Common myeloid progenitor, CD34-positive (primary cell): ENCODE measurements at regions not wholly inside any gene's neighbourhood (a gene's known extent, or its start where the extent isn't known, plus 50 kb on each side); places are given as distances from the start of the nearest gene placed in this dataset.

Experiments
- CTCF ChIA-PET: fragments of 350-600 bp; sonication (Branson Sonifier 250); formaldehyde crosslinking; loops from one replicate; lab custom pipeline; 2021; ENCODE audit warnings: antibody characterized with exemption; lab: Charles Lee
- POLR2A ChIA-PET: fragments of 350-600 bp; sonication (Branson Sonifier 250); formaldehyde crosslinking; loops from one replicate; lab custom pipeline; 2021; ENCODE audit warnings: antibody characterized with exemption; lab: Charles Lee
- DNase-seq, 3 donors: peaks; one replicate each; pipeline versions ENCODE4 v3.0.0 to v3.0.0-alpha.2; 2013
- H3K27ac ChIP-seq, 2 experiments: 1 replicate in 1 of 2; 2 replicates in 1 of 2; pipeline ENCODE4 v1.7.0; 2013; ENCODE audit warnings: inconsistent platforms in 2 of 2, low read length in 2 of 2, mild to moderate bottlenecking in 2 of 2, low read depth in 1 of 2, moderate library complexity in 1 of 2; ENCODE audit not compliant: severe bottlenecking in 2 of 2, insufficient read depth in 1 of 2, poor library complexity in 1 of 2
- H3K27me3 ChIP-seq, 5 experiments: replicated peaks in 2 of 5; 1 replicate in 3 of 5; 2 replicates in 2 of 5; pipeline versions ENCODE4 v1.6.1 to v1.7.0; 2013; ENCODE audit warnings: low read length in 4 of 5, mild to moderate bottlenecking in 2 of 5, moderate library complexity in 2 of 5, inconsistent platforms in 1 of 5; ENCODE audit not compliant: insufficient read depth in 5 of 5, control insufficient read depth in 4 of 5
- H3K36me3 ChIP-seq, 4 experiments: 1 replicate in 2 of 4; 2 replicates in 2 of 4; pipeline versions ENCODE4 v1.6.1 to v1.7.0; 2013; ENCODE audit warnings: low read length in 3 of 4, control low read depth in 1 of 4, mild to moderate bottlenecking in 1 of 4; ENCODE audit not compliant: control insufficient read depth in 4 of 4, insufficient read depth in 4 of 4
- H3K4me1 ChIP-seq, 4 experiments: 1 replicate in 3 of 4; 2 replicates in 1 of 4; pipeline versions ENCODE4 v1.6.1 to v1.7.1; 2013; ENCODE audit warnings: low read length in 3 of 4, mild to moderate bottlenecking in 3 of 4, control low read depth in 1 of 4, inconsistent platforms in 1 of 4, moderate library complexity in 1 of 4; ENCODE audit not compliant: control insufficient read depth in 4 of 4, insufficient read depth in 4 of 4; ENCODE audit errors: control extremely low read depth in 1 of 4
- H3K4me3 ChIP-seq, 7 experiments: 1 replicate in 4 of 7; 2 replicates in 3 of 7; pipeline versions ENCODE4 v1.5.1 to v1.7.0; 2013; ENCODE audit warnings: mild to moderate bottlenecking in 7 of 7, low read length in 6 of 7, moderate library complexity in 6 of 7, inconsistent platforms in 2 of 7, low read depth in 2 of 7, control low read depth in 1 of 7; ENCODE audit not compliant: insufficient read depth in 4 of 7, control insufficient read depth in 1 of 7; ENCODE audit errors: extremely low read depth in 1 of 7
- H3K9me3 ChIP-seq, 5 experiments: 1 replicate in 4 of 5; 2 replicates in 1 of 5; pipeline versions ENCODE4 v1.6.1 to v1.7.1; 2013; ENCODE audit warnings: low read length in 4 of 5, mild to moderate bottlenecking in 2 of 5, inconsistent platforms in 1 of 5, low read depth in 1 of 5, moderate library complexity in 1 of 5; ENCODE audit not compliant: control insufficient read depth in 4 of 5, insufficient read depth in 2 of 5; ENCODE audit errors: control extremely low read depth in 1 of 5
- WGBS: methylation state at CpG from one replicate; pipeline ENCODE4 v1.1.5; 2013; ENCODE audit not compliant: insufficient coverage; 5-methylcytosine and 5-hydroxymethylcytosine counted together

DNA sequence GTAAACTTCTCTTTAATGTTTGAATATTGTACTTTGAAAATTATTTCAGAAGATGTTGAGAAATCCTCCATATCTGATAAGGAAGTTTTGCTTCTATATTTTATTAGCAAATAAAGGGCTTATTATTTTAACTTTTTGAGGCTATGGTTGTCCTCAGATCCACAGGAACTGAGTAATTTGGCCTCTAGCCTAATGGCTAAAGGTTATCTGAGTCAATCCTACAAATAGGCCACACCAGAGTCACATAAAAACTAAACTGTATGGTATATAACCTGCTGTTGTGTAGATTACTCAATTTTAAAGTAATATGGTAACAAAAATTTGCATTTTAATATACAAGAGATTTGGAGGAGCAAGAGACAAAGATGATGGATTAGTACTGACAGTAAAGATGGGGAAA is 549.2 kb upstream of the GRAMD2B start:
- CTCF ChIA-PET, result no interaction called here
- no peak for DNase-seq
- POLR2A ChIA-PET, result no interaction called here
- no peaks in the 10 kb centered on the region for H3K4me1 ChIP-seq
- H3K27ac ChIP-seq, result no peak overlapping the region
- H3K4me3 ChIP-seq, result no peak overlapping the region
- no peaks in the 10 kb centered on the region for H3K9me3 ChIP-seq
- no peaks in the 10 kb centered on the region for H3K36me3 ChIP-seq
- H3K27me3 ChIP-seq, result no peaks in the 10 kb centered on the region

GRCh38 chr5:125874717-125875116 is 548.5 kb upstream of the GRAMD2B start:
- Histone ChIP-seq H3K27ac (no peak overlapping the region), H3K27me3 (no peaks in the 10 kb centered on the region), H3K9me3 (no peaks in the 10 kb centered on the region), H3K4me3 (no peak overlapping the region), H3K36me3 (no peaks in the 10 kb centered on the region), H3K4me1 (no peaks in the 10 kb centered on the region)
- 33% methylated on average over 1 of the region's 4 CpGs for WGBS
- POLR2A ChIA-PET, result no interaction called here
- no peak for DNase-seq
- CTCF ChIA-PET, result no interaction called here

DNA sequence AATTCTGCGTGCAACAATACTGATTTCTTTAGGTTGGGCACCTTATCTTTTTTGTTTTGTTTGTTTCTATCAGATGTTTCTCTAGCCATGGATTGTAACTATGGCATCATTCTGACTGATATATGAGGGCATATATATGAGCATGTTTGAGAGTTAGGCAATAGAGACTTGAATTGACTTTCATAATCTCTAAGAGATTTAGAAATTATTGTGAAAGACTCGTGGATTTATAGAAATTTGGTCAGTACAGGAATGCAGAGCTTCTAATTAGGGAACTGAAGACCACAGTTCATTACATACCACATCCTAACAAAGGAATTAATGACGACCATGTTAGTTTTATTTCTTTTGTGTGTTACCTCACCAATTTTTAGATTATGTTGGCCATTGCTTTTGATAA is 546.0 kb upstream of the GRAMD2B start:
- Histone ChIP-seq H3K4me3 (no peak overlapping the region), H3K9me3 (no peaks in the 10 kb centered on the region), H3K4me1 (no peaks in the 10 kb centered on the region), H3K27me3 (no peaks in the 10 kb centered on the region), H3K36me3 (no peaks in the 10 kb centered on the region), H3K27ac (no peak overlapping the region)
- POLR2A ChIA-PET, result no interaction called here
- CTCF ChIA-PET, result no interaction called here
- no CpG with 5 or more reads among the region's 3 CpGs for WGBS
- no peak for DNase-seq

DNA sequence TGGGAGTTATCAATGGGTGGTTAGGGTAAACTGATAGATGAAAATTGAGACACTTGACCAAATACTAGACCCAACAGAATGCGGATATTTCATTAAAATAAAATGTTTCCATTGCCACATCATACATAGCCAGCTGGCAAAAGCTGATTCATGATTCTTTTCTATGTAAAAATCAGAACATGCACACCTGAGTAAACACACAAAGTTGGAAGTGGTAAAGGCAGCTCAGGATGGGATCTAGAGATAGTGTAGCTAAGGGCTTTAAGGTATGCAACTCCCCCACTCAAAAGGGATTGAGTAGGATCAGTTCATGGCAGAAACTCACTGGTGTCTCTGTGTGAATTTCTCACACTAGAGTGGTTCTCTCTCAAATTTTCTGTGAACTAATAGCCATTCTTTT is 541.1 kb upstream of the GRAMD2B start:
- no peaks in the 10 kb centered on the region for H3K4me1 ChIP-seq
- H3K4me3 ChIP-seq, result no peak overlapping the region
- no CpG with 5 or more reads among the region's 1 CpG for WGBS
- H3K36me3 ChIP-seq, result no peaks in the 10 kb centered on the region
- H3K27me3 ChIP-seq, result no peaks in the 10 kb centered on the region
- H3K27ac ChIP-seq, result no peak overlapping the region
- CTCF ChIA-PET, result no interaction called here
- DNase-seq, result no peak
- H3K9me3 ChIP-seq, result no peaks in the 10 kb centered on the region
- POLR2A ChIA-PET, result no interaction called here

DNA sequence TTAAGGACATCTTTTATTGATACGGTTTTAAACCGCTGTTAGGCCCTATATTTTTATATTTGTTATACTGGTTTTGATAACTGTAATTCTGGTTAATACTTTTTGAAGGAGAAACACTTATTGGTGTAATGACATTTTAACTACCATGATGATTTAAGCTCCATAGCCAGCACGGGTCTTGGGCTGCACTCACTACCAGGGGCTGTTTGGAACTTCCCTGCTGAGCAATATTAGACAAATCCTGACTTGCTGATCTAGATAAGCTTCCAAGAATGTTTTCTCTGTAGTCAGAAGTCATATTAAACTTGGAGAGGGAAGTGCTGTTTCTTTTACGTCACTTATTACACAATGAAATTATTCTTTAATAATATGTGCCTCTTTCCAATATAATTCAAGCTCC is 540.0 kb upstream of the GRAMD2B start:
- Histone ChIP-seq H3K9me3 (no peaks in the 10 kb centered on the region), H3K27ac (no peak overlapping the region), H3K36me3 (no peaks in the 10 kb centered on the region), H3K4me1 (no peaks in the 10 kb centered on the region), H3K4me3 (no peak overlapping the region), H3K27me3 (no peaks in the 10 kb centered on the region)
- CTCF ChIA-PET, result no interaction called here
- POLR2A ChIA-PET, result no interaction called here
- DNase-seq, result no peak
- WGBS, result 20% methylated on average over 1 of the region's 4 CpGs

DNA sequence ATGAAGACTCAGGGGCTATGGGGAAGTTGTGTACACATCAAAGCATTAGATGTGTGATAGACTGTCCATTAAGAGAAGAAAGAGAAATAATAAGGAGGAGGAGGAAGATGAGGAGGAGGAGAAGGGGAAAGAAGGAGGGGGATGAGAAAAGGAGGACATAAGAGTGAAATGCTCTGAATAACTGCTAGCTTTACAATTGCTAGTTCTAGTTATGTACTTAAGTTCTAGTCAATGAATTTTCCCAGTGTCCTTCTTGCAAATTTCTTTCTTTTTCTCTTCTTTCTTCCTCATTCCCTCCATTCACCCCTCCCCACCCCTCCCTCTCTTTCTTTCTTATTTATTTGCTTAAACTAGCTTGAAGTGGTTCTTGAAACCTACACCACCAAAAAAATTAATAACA is 534.9 kb upstream of the GRAMD2B start:
- Histone ChIP-seq H3K9me3 (peaks cover 0 to 1% (median 0%) of the 10 kb centered on the region in 5 experiments), H3K36me3 (no peaks in the 10 kb centered on the region), H3K27me3 (no peaks in the 10 kb centered on the region), H3K27ac (no peak overlapping the region), H3K4me3 (no peak overlapping the region), H3K4me1 (no peaks in the 10 kb centered on the region)
- no peak for DNase-seq
- ChIA-PET POLR2A (no interaction called here), CTCF (no interaction called here)

GRCh38 chr5:125890511-125890931 is 532.7 kb upstream of the GRAMD2B start:
- no peak for DNase-seq
- CTCF ChIA-PET, result no interaction called here
- no peaks in the 10 kb centered on the region for H3K4me1 ChIP-seq
- H3K4me3 ChIP-seq, result no peak overlapping the region
- POLR2A ChIA-PET, result no interaction called here
- H3K9me3 ChIP-seq, result peaks cover 0 to 1% (median 0%) of the 10 kb centered on the region in 5 experiments
- H3K27me3 ChIP-seq, result no peaks in the 10 kb centered on the region
- no peaks in the 10 kb centered on the region for H3K36me3 ChIP-seq
- H3K27ac ChIP-seq, result no peak overlapping the region
